NCI-H2196 treated with DMSO at 0.1 percent for 48 hours (cell line): ENCODE measurements at regions not wholly inside any gene's neighbourhood (a gene's known extent, or its start where the extent isn't known, plus 50 kb on each side); places are given as distances from the start of the nearest gene placed in this dataset.

ENCODE experiments used
- DNase-seq: peaks from one replicate; lab custom pipeline; 2025; ENCODE audit not compliant: unreplicated experiment; lab: John Stamatoyannopoulos, UW

GRCh38 chr6:4620284-4621151 lies 155.7 kb upstream of the CDYL start:
- no peak for DNase-seq

DNA sequence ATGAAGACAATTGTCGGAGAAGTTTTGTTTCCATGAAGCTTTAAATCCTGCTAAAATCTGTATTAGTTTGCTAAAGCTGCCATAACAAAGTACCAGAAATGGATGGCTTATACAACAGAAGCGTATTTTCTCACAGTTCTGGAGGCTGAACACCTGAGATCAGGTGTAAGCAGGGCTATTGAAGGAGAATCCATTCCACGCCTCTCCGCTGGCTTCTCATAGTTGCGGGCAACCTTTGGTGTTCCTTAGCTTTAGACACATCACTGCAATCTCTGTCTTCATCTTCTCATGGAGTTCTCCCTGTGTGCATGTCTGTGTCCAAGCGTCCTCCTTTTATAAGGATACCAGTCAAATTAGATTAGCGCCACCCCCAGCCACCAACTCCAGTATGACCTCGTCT lies 159.9 kb upstream of the CDYL start:
- no peak for DNase-seq

GRCh38 chr6:4615891-4616290 lies 160.3 kb upstream of the CDYL start:
- no peak for DNase-seq

- no peak for DNase-seq
Observed at GRCh38 chr6:4615231-4615630, 161.0 kb upstream of the CDYL start.

DNA sequence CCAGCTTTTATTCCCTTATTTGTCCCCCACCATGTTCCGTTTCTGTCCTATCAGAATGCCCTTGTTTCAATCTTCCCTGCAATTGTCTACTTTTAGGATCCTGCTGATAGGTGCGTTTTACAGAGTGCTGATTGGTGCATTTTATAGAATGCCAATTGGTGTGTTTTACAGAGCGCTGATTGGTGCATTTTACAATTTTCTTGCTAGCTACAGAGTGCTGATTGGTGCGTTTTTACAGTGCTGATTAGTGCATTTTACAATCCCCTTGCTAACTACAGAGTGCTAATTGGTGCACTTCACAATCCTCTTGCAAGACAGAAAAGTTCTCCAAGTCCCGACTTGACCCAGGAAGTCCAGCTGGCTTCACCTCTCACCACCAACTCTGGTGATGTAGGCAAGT lies 161.6 kb upstream of the CDYL start:
- DNase-seq: no peak

- no peak for DNase-seq
Observed at GRCh38 chr6:4613795-4614194, 162.4 kb upstream of the CDYL start.

DNA sequence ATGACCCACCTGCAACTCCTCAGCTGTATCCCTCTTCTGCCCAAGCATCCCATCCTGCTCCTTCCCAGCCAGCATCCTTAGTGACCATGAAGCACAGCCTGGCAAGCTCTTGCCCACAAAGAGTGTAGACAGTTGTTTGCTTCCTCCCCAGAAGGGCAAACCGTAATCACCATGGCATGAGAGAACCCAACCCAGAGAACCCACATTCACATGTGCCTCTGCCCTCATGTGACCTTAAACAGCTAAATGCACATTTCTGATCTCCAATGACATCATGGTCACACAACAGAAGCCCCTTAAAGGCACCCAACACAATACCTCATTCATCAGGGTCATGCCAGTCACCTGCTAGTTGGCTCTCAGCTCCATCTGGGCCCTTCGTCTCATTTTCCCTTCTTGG lies 162.8 kb upstream of the CDYL start:
- DNase-seq: no peak

DNA sequence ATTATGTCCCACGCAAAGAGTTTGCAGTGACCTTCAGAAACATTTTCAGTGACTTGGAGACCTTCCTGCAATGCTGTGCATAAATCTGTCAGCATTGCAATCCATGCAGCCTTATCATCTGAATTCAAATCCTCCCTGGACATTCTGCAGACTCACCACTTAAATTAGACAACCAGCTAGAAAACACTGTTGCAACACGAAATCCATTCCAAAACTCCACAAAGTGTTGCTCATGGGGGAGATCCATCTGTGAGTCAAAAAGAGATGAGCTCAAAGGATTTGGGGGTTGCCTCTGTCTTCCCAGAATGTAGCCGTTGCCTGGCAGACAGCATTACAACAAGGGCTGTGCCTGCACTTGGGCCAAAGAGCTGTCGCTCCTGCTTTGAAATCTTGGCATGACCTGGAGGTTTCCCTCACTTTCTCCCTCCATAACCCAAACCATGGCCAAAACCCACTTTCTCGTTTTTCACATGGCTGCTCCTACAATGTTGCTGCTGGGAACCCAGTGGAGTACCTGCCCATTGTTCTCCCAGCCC lies 163.5 kb upstream of the CDYL start:
- no peak for DNase-seq

DNA sequence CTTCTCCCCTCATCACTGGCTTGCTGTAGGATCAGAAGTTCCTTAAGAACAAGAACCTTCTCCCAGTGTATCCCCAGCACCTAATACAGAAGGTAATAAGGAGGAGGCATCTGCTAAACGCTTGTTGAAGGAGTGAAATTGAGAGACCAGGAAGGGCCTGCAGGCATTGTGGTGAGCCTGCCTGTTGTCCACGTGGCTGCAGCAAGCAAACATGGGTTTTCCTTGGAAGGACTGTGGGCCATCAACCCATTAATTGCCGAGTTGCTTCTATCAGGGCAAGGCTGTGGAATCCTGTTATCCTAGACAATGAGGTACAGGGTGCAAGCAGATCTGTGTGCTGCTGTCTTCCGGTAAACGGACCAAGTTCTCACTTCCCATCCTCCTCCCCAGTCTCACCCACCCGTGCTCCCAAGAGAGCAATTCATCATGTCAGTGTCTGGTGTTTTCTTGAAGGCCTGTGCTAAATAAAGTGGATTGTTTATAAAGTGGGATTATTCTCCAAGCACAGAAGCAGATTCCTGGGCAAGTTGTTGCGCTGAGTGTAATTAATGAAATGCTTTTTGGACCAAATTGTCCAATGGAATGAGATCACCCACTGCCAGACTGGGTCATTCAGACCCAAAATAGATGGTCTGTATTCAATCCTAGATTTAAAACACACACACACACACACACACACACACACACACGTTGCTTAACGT lies 164.6 kb upstream of the CDYL start:
- DNase-seq: no peak

DNA sequence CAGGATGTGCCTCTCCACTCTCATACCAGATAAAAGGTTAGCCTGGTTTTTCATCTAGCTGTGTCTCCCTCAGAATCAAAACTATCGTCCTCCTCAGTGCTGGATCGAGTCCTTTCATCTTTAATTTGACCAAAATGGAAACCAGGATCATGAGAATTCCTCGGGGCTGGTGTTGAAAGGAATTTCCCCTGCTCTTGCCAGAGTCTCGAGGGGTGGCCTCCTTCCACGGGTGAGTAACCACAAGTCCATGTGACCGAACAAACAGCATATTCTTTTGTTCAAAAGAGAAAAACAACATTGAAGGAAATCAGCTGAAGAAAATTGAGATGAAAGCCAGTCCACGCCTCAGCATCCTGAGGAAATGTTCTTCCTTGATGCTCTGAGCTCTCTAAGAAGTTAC lies 165.9 kb upstream of the CDYL start:
- DNase-seq: no peak

DNA sequence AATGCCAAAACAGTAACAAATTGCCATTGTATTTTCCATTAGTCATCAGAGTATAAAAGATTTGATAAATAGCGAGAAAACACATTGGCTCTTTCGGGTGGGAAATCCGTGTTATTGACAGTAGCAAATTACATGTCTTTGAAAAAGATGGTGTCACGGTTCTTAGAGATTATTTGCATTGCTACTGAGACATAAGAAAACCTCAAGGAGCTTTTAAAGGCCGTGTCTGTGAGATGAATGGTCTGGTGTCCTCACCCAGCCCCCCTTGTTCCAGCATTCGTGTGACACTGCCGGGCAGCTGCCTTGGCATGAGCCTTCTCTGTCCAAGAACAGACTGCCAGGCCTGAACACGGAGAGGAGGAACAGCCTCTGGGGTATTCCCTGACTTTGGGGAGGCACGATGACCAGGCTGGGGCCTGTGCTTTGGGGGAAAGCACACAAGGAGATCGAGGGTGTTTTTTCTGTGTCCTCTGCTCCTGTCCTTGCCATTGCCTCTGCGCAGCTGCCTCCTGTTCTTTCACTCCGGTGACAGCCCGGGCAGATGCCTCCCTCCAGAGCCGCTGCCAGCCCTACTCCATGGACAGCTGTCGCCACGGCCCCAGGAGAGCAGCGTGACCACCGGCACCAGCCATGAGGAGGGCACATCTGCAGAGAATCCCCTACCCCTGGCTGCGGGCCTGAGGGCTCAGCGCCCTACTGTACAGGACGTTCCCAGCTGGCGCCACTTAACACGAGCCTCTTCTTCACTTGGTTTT lies 167.7 kb upstream of the CDYL start:
- DNase-seq: no peak

- no peak for DNase-seq
Observed at GRCh38 chr6:4607793-4608192, 168.4 kb upstream of the CDYL start.

- DNase-seq: peak; percentile 2
Observed at GRCh38 chr6:4606821-4607704, 169.1 kb upstream of the CDYL start.

- no peak for DNase-seq
Observed at GRCh38 chr6:4606016-4606415, 170.2 kb upstream of the CDYL start.

DNA sequence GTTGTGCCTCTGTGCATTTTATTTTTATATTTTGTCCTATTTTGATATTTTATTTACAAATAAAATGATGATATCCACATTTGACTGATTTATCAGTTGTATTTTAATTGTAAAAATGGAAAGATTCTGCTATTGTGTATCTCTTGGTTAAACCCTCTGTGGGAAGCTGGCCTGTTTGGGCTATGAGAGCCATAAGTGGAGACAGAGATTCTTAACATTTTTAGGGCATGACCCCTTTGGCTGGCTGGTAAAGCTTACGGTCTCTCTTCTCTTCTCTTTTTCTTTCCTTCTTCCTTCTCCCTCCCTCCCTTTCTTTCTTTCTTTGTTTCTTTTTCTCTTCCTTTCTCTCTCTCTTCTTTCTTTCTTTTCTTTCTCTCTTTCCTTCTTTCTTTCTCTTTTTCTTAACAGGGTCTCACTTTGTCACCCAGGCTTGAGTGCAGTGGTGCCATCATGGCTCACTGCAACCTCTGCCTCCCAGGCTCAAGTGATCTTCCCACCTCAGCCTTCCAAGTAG lies 172.3 kb upstream of the CDYL start:
- no peak for DNase-seq

DNA sequence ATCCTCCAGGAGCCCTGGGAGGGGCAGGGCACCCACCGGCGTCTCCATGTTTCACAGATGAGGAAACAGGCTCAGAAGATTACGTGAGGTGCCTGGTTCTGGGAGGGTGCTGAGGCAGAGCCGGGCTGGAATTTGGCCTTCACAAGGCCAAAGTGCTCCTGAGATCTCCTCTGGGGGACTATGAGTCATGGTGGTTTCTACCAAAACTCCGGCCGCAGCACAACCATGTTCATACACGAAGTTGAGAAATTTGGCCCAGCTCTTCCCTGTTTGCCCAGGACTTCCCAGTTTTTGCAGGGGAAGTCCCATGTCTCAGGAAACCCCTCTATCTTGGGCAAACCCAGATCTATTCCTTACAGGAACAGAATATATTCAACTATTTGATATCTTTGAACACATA lies 172.9 kb upstream of the CDYL start:
- no peak for DNase-seq

GRCh38 chr6:4599924-4600323 lies 176.3 kb upstream of the CDYL start:
- no peak for DNase-seq

DNA sequence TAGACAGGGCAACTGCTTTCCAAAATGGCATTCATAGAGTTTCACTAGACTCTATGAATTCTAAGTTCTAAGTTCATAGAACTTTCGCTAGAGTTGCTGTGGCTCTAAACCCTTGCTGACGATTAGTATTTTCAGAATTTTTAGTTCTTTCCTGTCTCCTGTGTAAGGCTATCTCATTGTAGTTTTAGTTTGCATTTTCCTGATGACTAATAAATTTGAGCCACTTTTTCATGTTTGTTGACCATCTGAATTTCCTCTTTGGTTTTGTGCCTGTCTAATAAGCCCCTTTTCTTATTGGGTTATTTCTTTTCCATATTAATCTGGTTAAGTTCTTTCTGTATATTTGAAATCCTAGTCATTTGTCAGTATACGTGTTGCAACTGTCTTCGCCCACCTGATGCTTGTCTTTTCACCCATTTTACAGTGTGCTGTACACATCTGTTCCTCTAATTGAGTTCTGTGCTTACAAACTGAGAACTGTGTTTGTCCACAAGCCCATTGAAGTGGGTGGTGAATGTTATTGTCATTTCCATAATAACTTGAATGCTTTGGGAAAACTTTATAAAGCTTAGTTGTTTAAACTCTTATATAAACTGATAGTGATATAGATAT lies 177.7 kb upstream of the CDYL start:
- DNase-seq: no peak

DNA sequence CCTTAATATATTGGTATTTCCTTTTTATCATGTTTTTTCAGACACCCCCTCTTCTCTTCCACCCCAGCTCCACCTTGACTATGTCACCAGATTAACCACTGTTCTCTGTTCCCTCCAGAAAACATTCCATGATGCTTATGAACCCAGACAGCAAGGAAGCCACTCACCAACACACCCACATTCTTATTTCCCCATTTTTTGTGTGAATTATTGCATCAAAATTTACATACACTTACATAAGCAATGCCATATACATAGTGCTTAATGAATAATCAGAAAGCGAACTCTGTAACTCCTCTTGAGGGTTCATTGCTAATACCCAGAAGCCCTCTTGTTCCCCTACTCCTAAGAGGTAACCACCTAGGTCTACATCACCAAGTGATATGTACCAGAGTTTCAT lies 182.3 kb upstream of the CDYL start:
- DNase-seq: no peak

DNA sequence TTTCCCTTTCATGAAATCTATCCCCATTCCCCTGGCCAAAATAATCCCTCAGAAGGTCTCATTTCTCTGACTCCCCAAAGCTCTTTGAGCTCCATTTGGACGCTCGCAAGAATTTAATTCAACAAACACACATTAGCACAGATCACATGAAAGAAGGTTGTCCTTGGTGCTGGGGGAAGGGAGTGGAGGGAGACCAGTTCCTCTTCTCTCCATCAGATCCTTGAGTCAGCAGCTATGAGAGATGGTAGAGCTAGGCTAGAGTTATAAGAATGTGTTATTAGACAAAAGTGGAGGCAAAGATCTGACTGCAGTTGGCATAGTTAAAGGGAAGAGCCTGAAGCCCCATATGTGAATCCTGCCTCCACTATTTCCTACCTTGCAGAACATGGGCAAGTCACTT lies 184.2 kb upstream of the CDYL start:
- no peak for DNase-seq
